ENCODE measurements at regions not wholly inside any gene's neighbourhood (a gene's known extent, or its start where the extent isn't known, plus 50 kb on each side); places are given as distances from the start of the nearest gene placed in this dataset.

- no peak for TF ChIP-seq CTCF (IDR thresholded peaks at IDR 0.05; ENCODE audit: poor library complexity, severe bottlenecking)
- peaks cover 24% of the 10 kb centered on the region for H3K27me3 ChIP-seq (ENCODE audit: insufficient read depth, poor library complexity, severe bottlenecking)
- H3K4me1 ChIP-seq (ENCODE audit: insufficient read depth, poor library complexity, severe bottlenecking), result no peaks in the 10 kb centered on the region
- DNase-seq (ENCODE audit: low spot score) (no peak), ATAC-seq (ENCODE audit: low read depth) (no peak)
- no peak overlapping the region for H3K4me3 ChIP-seq (ENCODE audit: severe bottlenecking)
- H3K27ac ChIP-seq (ENCODE audit: poor library complexity, severe bottlenecking), result no peak overlapping the region
- no peaks in the 10 kb centered on the region for H3K9me3 ChIP-seq (ENCODE audit: severe bottlenecking)
- no peaks in the 10 kb centered on the region for H3K36me3 ChIP-seq (ENCODE audit: low read depth)
Observed at GRCh38 chr10:24039897-24040296, 169.0 kb upstream of the KIAA1217 start.

- no peak for TF ChIP-seq CTCF (IDR thresholded peaks at IDR 0.05; ENCODE audit: poor library complexity, severe bottlenecking)
- Histone ChIP-seq H3K9me3 (ENCODE audit: severe bottlenecking) (no peaks in the 10 kb centered on the region), H3K4me1 (ENCODE audit: insufficient read depth, poor library complexity, severe bottlenecking) (no peaks in the 10 kb centered on the region), H3K4me3 (ENCODE audit: severe bottlenecking) (no peak overlapping the region), H3K27me3 (ENCODE audit: insufficient read depth, poor library complexity, severe bottlenecking) (peaks cover 24% of the 10 kb centered on the region), H3K27ac (ENCODE audit: poor library complexity, severe bottlenecking) (no peak overlapping the region), H3K36me3 (ENCODE audit: low read depth) (no peaks in the 10 kb centered on the region)
- ATAC-seq (ENCODE audit: low read depth) (no peak), DNase-seq (ENCODE audit: low spot score) (no peak)
Observed at GRCh38 chr10:24041034-24041433, 167.9 kb upstream of the KIAA1217 start.

GRCh38 chr10:24041834-24042233, 167.1 kb upstream of the KIAA1217 start:
- Histone ChIP-seq H3K9me3 (ENCODE audit: severe bottlenecking) (no peaks in the 10 kb centered on the region), H3K4me1 (ENCODE audit: insufficient read depth, poor library complexity, severe bottlenecking) (no peaks in the 10 kb centered on the region), H3K27ac (ENCODE audit: poor library complexity, severe bottlenecking) (no peak overlapping the region), H3K36me3 (ENCODE audit: low read depth) (no peaks in the 10 kb centered on the region), H3K4me3 (ENCODE audit: severe bottlenecking) (no peak overlapping the region), H3K27me3 (ENCODE audit: insufficient read depth, poor library complexity, severe bottlenecking) (peaks cover 24% of the 10 kb centered on the region)
- DNase-seq (ENCODE audit: low spot score), result no peak
- no peak for TF ChIP-seq CTCF (IDR thresholded peaks at IDR 0.05; ENCODE audit: poor library complexity, severe bottlenecking)
- no peak for ATAC-seq (ENCODE audit: low read depth)

GRCh38 chr10:24042884-24043283, 166.1 kb upstream of the KIAA1217 start:
- Histone ChIP-seq H3K27me3 (ENCODE audit: insufficient read depth, poor library complexity, severe bottlenecking) (peaks cover 24% of the 10 kb centered on the region), H3K27ac (ENCODE audit: poor library complexity, severe bottlenecking) (no peak overlapping the region), H3K36me3 (ENCODE audit: low read depth) (no peaks in the 10 kb centered on the region), H3K4me1 (ENCODE audit: insufficient read depth, poor library complexity, severe bottlenecking) (no peaks in the 10 kb centered on the region), H3K9me3 (ENCODE audit: severe bottlenecking) (no peaks in the 10 kb centered on the region), H3K4me3 (ENCODE audit: severe bottlenecking) (no peak overlapping the region)
- TF ChIP-seq CTCF (IDR thresholded peaks at IDR 0.05; ENCODE audit: poor library complexity, severe bottlenecking), result no peak
- DNase-seq (ENCODE audit: low spot score) (no peak), ATAC-seq (ENCODE audit: low read depth) (no peak)

GRCh38 chr10:24046060-24046459, 162.9 kb upstream of the KIAA1217 start:
- TF ChIP-seq CTCF (IDR thresholded peaks at IDR 0.05; ENCODE audit: poor library complexity, severe bottlenecking), result no peak

More at GRCh38 chr10:24046060-24046459, 162.9 kb upstream of the KIAA1217 start:
- Histone ChIP-seq H3K36me3 (ENCODE audit: low read depth) (no peaks in the 10 kb centered on the region), H3K4me1 (ENCODE audit: insufficient read depth, poor library complexity, severe bottlenecking) (no peaks in the 10 kb centered on the region), H3K9me3 (ENCODE audit: severe bottlenecking) (no peaks in the 10 kb centered on the region), H3K4me3 (ENCODE audit: severe bottlenecking) (no peak overlapping the region), H3K27ac (ENCODE audit: poor library complexity, severe bottlenecking) (no peak overlapping the region), H3K27me3 (ENCODE audit: insufficient read depth, poor library complexity, severe bottlenecking) (peaks cover 20% of the 10 kb centered on the region)
- ATAC-seq (ENCODE audit: low read depth) (no peak), DNase-seq (ENCODE audit: low spot score) (no peak)

Data from RWPE2 (cell line).